ENCODE measurements at regions not wholly inside any gene's neighbourhood (a gene's known extent, or its start where the extent isn't known, plus 50 kb on each side); places are given as distances from the start of the nearest gene placed in this dataset.
"Not testable (repeated sequence)": the region's sequence is repeated elsewhere in the genome, so short reads cannot be mapped to it uniquely, and the experiment has no call there.

GRCh38 chr2:133641497-133641896 lies 73.2 kb upstream of the NCKAP5 start:
- ATAC-seq (ENCODE audit: low FRiP score) (no peak), DNase-seq (ENCODE audit: low spot score) (no peak)
- TF ChIP-seq, protein P1, sequence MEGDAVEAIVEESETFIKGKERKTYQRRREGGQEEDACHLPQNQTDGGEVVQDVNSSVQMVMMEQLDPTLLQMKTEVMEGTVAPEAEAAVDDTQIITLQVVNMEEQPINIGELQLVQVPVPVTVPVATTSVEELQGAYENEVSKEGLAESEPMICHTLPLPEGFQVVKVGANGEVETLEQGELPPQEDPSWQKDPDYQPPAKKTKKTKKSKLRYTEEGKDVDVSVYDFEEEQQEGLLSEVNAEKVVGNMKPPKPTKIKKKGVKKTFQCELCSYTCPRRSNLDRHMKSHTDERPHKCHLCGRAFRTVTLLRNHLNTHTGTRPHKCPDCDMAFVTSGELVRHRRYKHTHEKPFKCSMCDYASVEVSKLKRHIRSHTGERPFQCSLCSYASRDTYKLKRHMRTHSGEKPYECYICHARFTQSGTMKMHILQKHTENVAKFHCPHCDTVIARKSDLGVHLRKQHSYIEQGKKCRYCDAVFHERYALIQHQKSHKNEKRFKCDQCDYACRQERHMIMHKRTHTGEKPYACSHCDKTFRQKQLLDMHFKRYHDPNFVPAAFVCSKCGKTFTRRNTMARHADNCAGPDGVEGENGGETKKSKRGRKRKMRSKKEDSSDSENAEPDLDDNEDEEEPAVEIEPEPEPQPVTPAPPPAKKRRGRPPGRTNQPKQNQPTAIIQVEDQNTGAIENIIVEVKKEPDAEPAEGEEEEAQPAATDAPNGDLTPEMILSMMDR (IDR thresholded peaks at IDR 0.05): no peak

- TF ChIP-seq, protein P1 (IDR thresholded peaks at IDR 0.05): no peak
- ATAC-seq (ENCODE audit: low FRiP score): no peak
- DNase-seq (ENCODE audit: low spot score): no peak
Measured at GRCh38 chr2:133641942-133642725, 73.9 kb upstream of the NCKAP5 start.

GRCh38 chr2:133642791-133643191 lies 74.5 kb upstream of the NCKAP5 start:
- no peak for DNase-seq (ENCODE audit: low spot score)
- ATAC-seq (ENCODE audit: low FRiP score): no peak
- TF ChIP-seq, protein P1 (IDR thresholded peaks at IDR 0.05): no peak

DNA sequence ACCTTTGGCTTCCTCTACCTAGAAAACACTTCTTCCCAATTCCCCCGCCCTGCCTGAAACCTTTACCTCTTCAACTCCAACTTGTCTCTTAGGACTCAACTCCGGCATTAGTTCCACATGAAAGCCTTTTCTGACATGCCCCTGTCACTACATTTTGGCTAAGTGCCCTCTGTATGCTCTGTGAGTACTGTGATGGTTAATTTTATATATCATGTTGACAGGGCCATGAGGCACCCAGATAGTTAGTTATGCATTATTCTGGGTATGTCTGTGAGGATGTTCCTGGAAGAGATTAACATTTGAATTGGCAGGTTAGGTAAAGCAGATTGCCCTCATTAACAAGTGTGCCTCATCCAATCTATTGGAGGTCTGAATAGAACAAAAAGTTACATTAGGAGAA lies 75.6 kb upstream of the NCKAP5 start:
- DNase-seq (ENCODE audit: low spot score) (no peak), ATAC-seq (ENCODE audit: low FRiP score) (no peak)
- TF ChIP-seq, protein P1 (IDR thresholded peaks at IDR 0.05): no peak

GRCh38 chr2:133644846-133645245 lies 76.6 kb upstream of the NCKAP5 start:
- ATAC-seq (ENCODE audit: low FRiP score) (no peak), DNase-seq (ENCODE audit: low spot score) (no peak)

DNA sequence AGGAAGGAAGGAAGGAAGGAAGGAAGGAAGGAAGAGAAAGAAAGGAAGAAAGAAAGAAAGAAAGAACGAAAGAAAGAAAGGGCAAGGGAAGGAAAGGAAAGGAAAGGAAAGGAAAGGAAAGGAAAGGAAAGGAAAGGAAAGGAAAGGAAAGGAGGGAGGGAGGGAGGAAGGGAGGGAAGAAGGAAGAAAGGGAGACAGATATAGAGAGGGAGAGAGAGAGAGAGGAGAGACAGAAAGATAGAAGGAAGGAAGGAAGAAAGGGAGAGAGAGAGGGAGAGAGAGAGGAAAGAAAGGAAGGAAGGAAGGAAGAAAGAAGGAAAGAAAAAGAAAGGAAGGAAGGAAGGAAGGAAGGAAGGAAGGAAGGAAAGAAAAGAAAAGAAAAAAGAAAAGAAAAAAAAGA lies 79.1 kb upstream of the NCKAP5 start:
- DNase-seq (ENCODE audit: low spot score); ATAC-seq (ENCODE audit: low FRiP score): not testable (repeated sequence)

More at GRCh38 chr2:133644846-133645245, 76.6 kb upstream of the NCKAP5 start:
- TF ChIP-seq, protein P1 (IDR thresholded peaks at IDR 0.05): no peak

DNA sequence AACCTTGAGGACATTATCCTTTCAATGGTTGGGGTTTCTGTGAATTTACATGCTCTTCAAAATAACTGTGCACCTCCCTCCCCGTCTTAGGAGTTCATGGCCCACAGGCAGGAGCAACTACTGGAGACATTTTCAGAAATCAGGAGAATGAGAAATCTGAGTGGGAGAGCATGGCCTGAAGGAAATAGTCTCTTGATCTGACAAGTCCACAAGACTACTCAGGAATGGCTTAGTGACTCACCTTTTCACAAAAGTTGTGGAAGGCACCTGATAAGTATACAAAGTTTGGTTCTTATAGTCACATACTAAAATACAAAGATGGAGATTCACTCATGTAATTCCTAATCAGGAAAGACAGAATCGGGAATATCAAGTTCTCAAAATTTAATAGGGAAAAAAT lies 83.6 kb upstream of the NCKAP5 start:
- no peak for DNase-seq (ENCODE audit: low spot score)
- TF ChIP-seq, protein P1 (IDR thresholded peaks at IDR 0.05): no peak
- ATAC-seq (ENCODE audit: low FRiP score): no peak

Measured in omental fat pad (tissue), 3 donors.